HG03354 (cell line): ENCODE measurements at regions not wholly inside any gene's neighbourhood (a gene's known extent, or its start where the extent isn't known, plus 50 kb on each side); places are given as distances from the start of the nearest gene placed in this dataset.

Source experiments
- ATAC-seq: cut with Tn5 transposase; IDR thresholded peaks from one replicate; pipeline ENCODE4 v1.9.1; 2021; ENCODE audit warnings: mild to moderate bottlenecking; ENCODE audit not compliant: unreplicated experiment, poor library complexity, severe bottlenecking

- ATAC-seq, result no peak
These were observed 67.5 kb upstream of the TES start for GRCh38 chr7:116142850-116143249.

- ATAC-seq, result peak; percentile 94
These were observed 65.0 kb upstream of the TES start for GRCh38 chr7:116145245-116145852.

- no peak for ATAC-seq
These were observed 62.2 kb upstream of the TES start for GRCh38 chr7:116148108-116148507.

GRCh38 chr7:116148626-116149025 is 61.7 kb upstream of the TES start:
- ATAC-seq, result no peak

GRCh38 chr7:116150588-116150987 is 59.8 kb upstream of the TES start:
- ATAC-seq, result peak; percentile 92

DNA sequence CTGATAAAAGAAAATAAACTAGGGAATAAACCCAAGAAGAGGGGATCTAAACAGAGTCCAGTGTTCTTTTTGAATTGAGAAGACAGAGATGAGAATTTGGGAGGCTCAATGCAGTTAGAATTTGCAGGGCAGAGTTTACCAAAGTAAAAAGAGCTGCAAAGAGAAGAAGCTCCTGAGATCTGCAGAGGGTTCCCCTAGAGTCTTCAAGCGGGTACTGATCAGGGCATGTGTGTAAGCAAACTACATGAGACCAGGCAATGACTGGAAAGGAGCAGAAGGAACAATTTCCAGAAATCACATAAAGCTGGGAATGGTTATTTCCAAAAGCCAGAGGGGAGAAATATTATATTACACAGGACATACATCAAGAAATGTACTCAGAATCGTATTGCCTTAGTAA is 58.1 kb upstream of the TES start:
- ATAC-seq, result no peak

GRCh38 chr7:116153050-116153449 is 57.3 kb upstream of the TES start:
- ATAC-seq, result no peak

DNA sequence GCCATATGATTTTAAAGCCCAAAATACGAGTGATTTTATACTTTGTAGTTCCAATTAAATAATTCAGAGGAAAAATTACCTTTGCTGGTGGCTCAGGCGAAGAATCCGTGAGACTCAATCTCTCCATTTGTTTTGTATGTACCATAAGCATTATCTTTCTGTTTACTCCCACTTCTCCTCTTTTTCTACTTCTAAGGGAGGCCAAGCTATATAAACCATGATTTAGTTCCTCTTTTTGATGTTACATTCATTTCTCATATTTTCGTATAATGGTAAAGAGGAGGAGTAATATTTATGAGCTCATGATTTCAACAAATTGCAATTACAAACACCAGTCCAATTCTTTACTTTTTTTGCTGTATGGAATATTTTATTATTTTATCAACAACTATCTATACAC is 50.6 kb upstream of the TES start:
- ATAC-seq, result peak; percentile 41
